ENCODE measurements at regions not wholly inside any gene's neighbourhood (a gene's known extent, or its start where the extent isn't known, plus 50 kb on each side); places are given as distances from the start of the nearest gene placed in this dataset.
"Not testable (repeated sequence)": the region's sequence is repeated elsewhere in the genome, so short reads cannot be mapped to it uniquely, and the experiment has no call there.

DNA sequence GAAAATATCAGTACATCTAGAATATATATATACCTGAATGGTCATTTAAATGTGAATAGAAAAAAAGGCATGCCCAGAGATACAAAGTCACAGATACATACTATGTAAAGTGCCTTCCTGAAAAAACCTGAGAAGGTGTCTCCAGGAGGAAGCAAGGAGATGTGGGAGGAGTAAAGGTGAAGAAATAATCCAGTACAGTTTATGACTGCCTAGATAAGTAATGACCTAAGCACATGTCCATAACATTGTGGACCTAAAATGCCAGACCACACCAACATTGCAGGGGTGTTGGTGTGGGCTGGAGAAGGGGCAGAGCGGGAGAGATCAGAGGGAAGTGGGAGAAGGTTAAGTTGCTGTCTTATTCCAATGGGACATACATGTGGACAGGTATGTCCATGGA lies 226.9 kb downstream of the ZNF621 start:
- ChIA-PET CTCF (no interaction called here), POLR2A (no interaction called here)
- Mint-ChIP-seq H3K4me1 (no peaks in the 10 kb centered on the region), H3K27me3 (peaks cover 5 to 28% of the 10 kb centered on the region in 2 donors), H3K27ac (no peak overlapping the region), H3K36me3 (no peaks in the 10 kb centered on the region), H3K4me3 (no peak overlapping the region), H3K9me3 (peaks cover 0 to 4% (median 0%) of the 10 kb centered on the region in 5 donors)
- Histone ChIP-seq H3K36me3 (ENCODE audit: insufficient read depth, low read length) (no peaks in the 10 kb centered on the region), H3K9me3 (ENCODE audit: low read length) (no peaks in the 10 kb centered on the region), H3K27ac (ENCODE audit: low read depth, low read length) (no peak overlapping the region), H3K4me3 (ENCODE audit: low read length) (no peak overlapping the region), H3K4me1 (ENCODE audit: insufficient read depth, low read length) (no peaks in the 10 kb centered on the region), H3K27me3 (ENCODE audit: insufficient read depth, low read length, poor library complexity, severe bottlenecking) (no peaks in the 10 kb centered on the region)
- no peak for DNase-seq

DNA sequence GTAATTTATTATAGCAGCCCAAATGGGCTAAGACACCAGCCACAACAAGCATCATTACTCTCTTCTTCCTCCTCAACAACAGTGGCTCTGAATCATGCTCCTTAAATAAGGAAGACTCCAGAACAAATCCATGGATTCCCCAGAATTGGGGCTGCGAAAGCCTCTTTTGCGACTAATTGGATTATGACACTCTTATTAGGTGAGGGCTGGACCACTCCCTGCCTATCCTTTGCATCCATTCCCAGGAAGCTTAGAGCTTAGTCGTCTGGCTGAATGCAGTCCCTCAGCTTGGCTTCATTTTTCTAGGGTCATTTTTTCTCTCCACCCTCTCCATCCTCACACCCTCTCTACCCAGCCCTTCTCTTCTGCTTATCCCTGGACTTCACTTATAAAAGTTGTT lies 227.7 kb downstream of the ZNF621 start:
- POLR2A ChIA-PET = no interaction called here
- H3K4me3 ChIP-seq (ENCODE audit: low read length) = no peak overlapping the region
- no peaks in the 10 kb centered on the region for H3K9me3 ChIP-seq (ENCODE audit: low read length)
- DNase-seq = no peak
- no peak overlapping the region for H3K4me3 Mint-ChIP-seq
- no peak overlapping the region for H3K27ac ChIP-seq (ENCODE audit: low read depth, low read length)
- no peaks in the 10 kb centered on the region for H3K4me1 ChIP-seq (ENCODE audit: insufficient read depth, low read length)
- H3K9me3 Mint-ChIP-seq = peaks cover 0 to 4% (median 0%) of the 10 kb centered on the region in 5 donors
- CTCF ChIA-PET = no interaction called here
- peaks cover 5 to 24% of the 10 kb centered on the region in 2 donors for H3K27me3 Mint-ChIP-seq
- H3K36me3 Mint-ChIP-seq = no peaks in the 10 kb centered on the region
- H3K27me3 ChIP-seq (ENCODE audit: insufficient read depth, low read length, poor library complexity, severe bottlenecking) = no peaks in the 10 kb centered on the region
- no peak overlapping the region for H3K27ac Mint-ChIP-seq
- no peaks in the 10 kb centered on the region for H3K4me1 Mint-ChIP-seq
- H3K36me3 ChIP-seq (ENCODE audit: insufficient read depth, low read length) = no peaks in the 10 kb centered on the region

- POLR2A ChIA-PET = no interaction called here
- no peaks in the 10 kb centered on the region for H3K36me3 ChIP-seq (ENCODE audit: insufficient read depth, low read length)
- CTCF ChIA-PET = no interaction called here
Observed at GRCh38 chr3:40753291-40753770, 228.6 kb downstream of the ZNF621 start.

DNA sequence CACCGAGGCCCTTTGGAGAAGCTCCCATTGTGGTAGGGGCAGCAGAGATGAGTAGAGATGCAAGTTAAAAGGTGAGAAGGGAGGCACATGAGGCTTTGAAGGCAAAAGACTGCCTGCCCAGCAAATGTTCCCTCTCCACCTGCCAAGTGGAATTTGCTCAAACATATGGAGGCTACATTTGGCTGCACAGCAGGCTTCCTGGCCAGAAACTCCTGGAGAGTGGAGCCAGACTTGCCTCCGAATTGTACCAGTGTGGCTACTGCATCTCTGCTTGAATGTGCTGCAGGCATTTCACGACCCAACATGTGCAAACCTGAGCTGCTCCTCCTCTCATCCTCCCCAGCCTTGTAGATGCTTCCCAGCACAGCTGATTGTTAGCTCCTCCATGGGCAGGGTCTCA lies 229.2 kb downstream of the ZNF621 start:
- CTCF ChIA-PET = no interaction called here
- no peak overlapping the region for H3K27ac Mint-ChIP-seq

More at GRCh38 chr3:40753291-40753770, 228.6 kb downstream of the ZNF621 start:
- no peak overlapping the region for H3K27ac Mint-ChIP-seq
- H3K9me3 ChIP-seq (ENCODE audit: low read length) = no peaks in the 10 kb centered on the region
- H3K4me3 ChIP-seq (ENCODE audit: low read length) = no peak overlapping the region
- H3K4me3 Mint-ChIP-seq = no peak overlapping the region
- no peaks in the 10 kb centered on the region for H3K4me1 ChIP-seq (ENCODE audit: insufficient read depth, low read length)
- peaks cover 3 to 16% of the 10 kb centered on the region in 2 donors for H3K27me3 Mint-ChIP-seq
- H3K36me3 Mint-ChIP-seq = no peaks in the 10 kb centered on the region
- H3K27ac ChIP-seq (ENCODE audit: low read depth, low read length) = no peak overlapping the region
- no peaks in the 10 kb centered on the region for H3K27me3 ChIP-seq (ENCODE audit: insufficient read depth, low read length, poor library complexity, severe bottlenecking)
- H3K9me3 Mint-ChIP-seq = peaks cover 0 to 4% (median 0%) of the 10 kb centered on the region in 5 donors
- no peaks in the 10 kb centered on the region for H3K4me1 Mint-ChIP-seq
- DNase-seq = no peak

GRCh38 chr3:40754994-40755393 lies 230.2 kb downstream of the ZNF621 start:
- Histone ChIP-seq H3K4me1 (ENCODE audit: insufficient read depth, low read length) (no peaks in the 10 kb centered on the region), H3K9me3 (ENCODE audit: low read length) (no peaks in the 10 kb centered on the region), H3K27ac (ENCODE audit: low read depth, low read length) (no peak overlapping the region), H3K4me3 (ENCODE audit: low read length) (no peak overlapping the region), H3K36me3 (ENCODE audit: insufficient read depth, low read length) (no peaks in the 10 kb centered on the region), H3K27me3 (ENCODE audit: insufficient read depth, low read length, poor library complexity, severe bottlenecking) (no peaks in the 10 kb centered on the region)
- H3K9me3 Mint-ChIP-seq = peaks cover 0 to 4% (median 0%) of the 10 kb centered on the region in 5 donors
- no peaks in the 10 kb centered on the region for H3K36me3 Mint-ChIP-seq
- no peak overlapping the region for H3K4me3 Mint-ChIP-seq
- H3K27ac Mint-ChIP-seq = no peak overlapping the region
- no peak for DNase-seq
- CTCF ChIA-PET = no interaction called here
- H3K27me3 Mint-ChIP-seq = peaks cover 3 to 12% of the 10 kb centered on the region in 2 donors
- H3K4me1 Mint-ChIP-seq = no peaks in the 10 kb centered on the region
- POLR2A ChIA-PET = no interaction called here

More for the DNA sequence above, 229.2 kb downstream of the ZNF621 start:
- peaks cover 0 to 4% (median 0%) of the 10 kb centered on the region in 5 donors for H3K9me3 Mint-ChIP-seq
- Histone ChIP-seq H3K9me3 (ENCODE audit: low read length) (no peaks in the 10 kb centered on the region), H3K27me3 (ENCODE audit: insufficient read depth, low read length, poor library complexity, severe bottlenecking) (no peaks in the 10 kb centered on the region), H3K36me3 (ENCODE audit: insufficient read depth, low read length) (no peaks in the 10 kb centered on the region), H3K4me3 (ENCODE audit: low read length) (no peak overlapping the region), H3K4me1 (ENCODE audit: insufficient read depth, low read length) (no peaks in the 10 kb centered on the region), H3K27ac (ENCODE audit: low read depth, low read length) (no peak overlapping the region)
- no peaks in the 10 kb centered on the region for H3K36me3 Mint-ChIP-seq
- POLR2A ChIA-PET = interaction anchor here (0.5 kb wide), 1 partner anchor 618 kb away, joined by 3 read pairs; no protein-coding TSS in a partner anchor
- H3K4me1 Mint-ChIP-seq = no peaks in the 10 kb centered on the region
- no peak for DNase-seq
- no peak overlapping the region for H3K4me3 Mint-ChIP-seq
- peaks cover 3 to 16% of the 10 kb centered on the region in 2 donors for H3K27me3 Mint-ChIP-seq

DNA sequence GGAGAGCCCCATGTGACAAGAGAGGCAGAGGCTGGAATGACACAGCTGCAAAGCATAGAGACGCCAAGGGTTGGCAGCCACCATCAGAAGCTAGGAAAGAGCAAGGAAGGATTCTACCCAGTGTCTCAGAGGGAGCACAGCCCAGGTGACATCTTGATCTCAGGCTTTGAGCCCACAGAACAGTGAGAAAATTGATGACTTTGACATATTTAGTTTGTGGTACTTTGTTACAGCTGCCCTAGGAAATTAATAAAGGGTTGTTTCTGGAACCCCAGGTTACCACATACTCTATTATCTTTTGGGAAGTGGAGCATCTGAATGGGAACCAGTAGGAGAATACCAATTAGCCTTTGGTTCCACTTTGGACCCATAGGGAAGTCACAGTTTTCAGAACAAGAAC lies 231.7 kb downstream of the ZNF621 start:
- CTCF ChIA-PET = no interaction called here
- H3K4me1 Mint-ChIP-seq = no peaks in the 10 kb centered on the region
- POLR2A ChIA-PET = no interaction called here
- H3K4me1 ChIP-seq (ENCODE audit: insufficient read depth, low read length) = no peaks in the 10 kb centered on the region
- H3K4me3 ChIP-seq (ENCODE audit: low read length) = no peak overlapping the region
- no peaks in the 10 kb centered on the region for H3K36me3 ChIP-seq (ENCODE audit: insufficient read depth, low read length)
- H3K4me3 Mint-ChIP-seq = no peak overlapping the region
- no peaks in the 10 kb centered on the region for H3K27me3 ChIP-seq (ENCODE audit: insufficient read depth, low read length, poor library complexity, severe bottlenecking)
- no peak overlapping the region for H3K27ac Mint-ChIP-seq
- no peaks in the 10 kb centered on the region for H3K9me3 ChIP-seq (ENCODE audit: low read length)
- peaks cover 0 to 12% of the 10 kb centered on the region in 2 donors for H3K27me3 Mint-ChIP-seq
- peaks cover 0 to 7% (median 3%) of the 10 kb centered on the region in 5 donors for H3K9me3 Mint-ChIP-seq
- H3K27ac ChIP-seq (ENCODE audit: low read depth, low read length) = no peak overlapping the region
- DNase-seq = no peak
- H3K36me3 Mint-ChIP-seq = no peaks in the 10 kb centered on the region

DNA sequence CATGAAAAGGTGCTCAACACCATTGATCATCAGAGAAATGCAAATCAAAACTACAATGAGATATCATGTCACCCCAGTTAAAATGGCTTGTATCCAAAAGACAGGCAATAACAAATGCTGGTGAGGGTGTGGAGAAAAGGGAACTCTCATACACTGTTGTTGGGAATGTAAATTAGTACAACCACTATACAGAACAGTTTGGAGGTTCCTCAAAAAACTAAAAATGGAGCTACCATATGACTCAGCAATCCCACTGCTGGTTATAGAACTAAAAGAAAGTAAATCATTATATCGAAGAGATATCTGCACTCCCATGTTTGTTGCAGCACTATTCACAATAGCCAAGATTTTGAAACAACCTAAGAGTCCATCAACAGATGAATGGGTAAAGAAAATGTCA lies 238.0 kb downstream of the ZNF621 start:
- H3K9me3 ChIP-seq (ENCODE audit: low read length); H3K4me1 Mint-ChIP-seq; H3K4me1 ChIP-seq (ENCODE audit: insufficient read depth, low read length); H3K36me3 Mint-ChIP-seq; H3K27me3 Mint-ChIP-seq; H3K4me3 Mint-ChIP-seq; H3K4me3 ChIP-seq (ENCODE audit: low read length); H3K27me3 ChIP-seq (ENCODE audit: insufficient read depth, low read length, poor library complexity, severe bottlenecking); H3K36me3 ChIP-seq (ENCODE audit: insufficient read depth, low read length); DNase-seq; CTCF ChIA-PET; H3K27ac Mint-ChIP-seq; POLR2A ChIA-PET; H3K9me3 Mint-ChIP-seq; H3K27ac ChIP-seq (ENCODE audit: low read depth, low read length): not testable (repeated sequence)

DNA sequence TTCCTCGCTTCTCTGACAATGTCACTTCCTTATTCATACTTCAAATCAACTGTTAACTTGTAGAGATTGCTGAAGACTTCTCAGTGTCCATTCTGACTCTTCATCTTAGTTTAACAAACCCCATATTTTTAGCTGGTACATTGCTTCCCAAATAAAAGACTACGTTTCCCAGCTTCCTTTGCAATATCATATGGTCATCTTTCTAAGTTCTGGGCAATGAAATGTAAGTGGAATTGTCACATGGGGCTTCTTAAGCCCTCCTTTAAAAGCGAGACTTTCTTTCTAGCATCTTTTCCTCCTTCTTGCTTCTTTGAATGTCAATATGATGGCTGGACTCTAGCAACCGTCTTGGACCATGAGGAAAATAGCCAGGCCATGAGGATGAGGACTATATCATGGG lies 239.0 kb downstream of the ZNF621 start:
- peaks cover 0 to 6% (median 2%) of the 10 kb centered on the region in 5 donors for H3K9me3 Mint-ChIP-seq
- POLR2A ChIA-PET = no interaction called here
- no peak overlapping the region for H3K27ac Mint-ChIP-seq

GRCh38 chr3:40764747-40765146 lies 240.0 kb downstream of the ZNF621 start:
- Histone ChIP-seq H3K4me3 (ENCODE audit: low read length) (no peak overlapping the region), H3K4me1 (ENCODE audit: insufficient read depth, low read length) (no peaks in the 10 kb centered on the region), H3K36me3 (ENCODE audit: insufficient read depth, low read length) (no peaks in the 10 kb centered on the region), H3K9me3 (ENCODE audit: low read length) (no peaks in the 10 kb centered on the region), H3K27ac (ENCODE audit: low read depth, low read length) (no peak overlapping the region), H3K27me3 (ENCODE audit: insufficient read depth, low read length, poor library complexity, severe bottlenecking) (no peaks in the 10 kb centered on the region)
- ChIA-PET CTCF (no interaction called here), POLR2A (no interaction called here)
- Mint-ChIP-seq H3K4me1 (no peaks in the 10 kb centered on the region), H3K9me3 (peaks cover 0 to 6% (median 2%) of the 10 kb centered on the region in 5 donors), H3K4me3 (no peak overlapping the region), H3K27ac (no peak overlapping the region), H3K36me3 (no peaks in the 10 kb centered on the region), H3K27me3 (peaks cover 3% of the 10 kb centered on the region in 2 donors)
- DNase-seq = no peak

More for the DNA sequence above, 239.0 kb downstream of the ZNF621 start:
- CTCF ChIA-PET = no interaction called here
- H3K9me3 ChIP-seq (ENCODE audit: low read length) = no peaks in the 10 kb centered on the region
- no peaks in the 10 kb centered on the region for H3K36me3 ChIP-seq (ENCODE audit: insufficient read depth, low read length)
- Mint-ChIP-seq H3K36me3 (no peaks in the 10 kb centered on the region), H3K4me3 (no peak overlapping the region), H3K4me1 (no peaks in the 10 kb centered on the region), H3K27me3 (peaks cover 3% of the 10 kb centered on the region in 2 donors)
- H3K27ac ChIP-seq (ENCODE audit: low read depth, low read length) = no peak overlapping the region
- H3K4me1 ChIP-seq (ENCODE audit: insufficient read depth, low read length) = no peaks in the 10 kb centered on the region
- H3K27me3 ChIP-seq (ENCODE audit: insufficient read depth, low read length, poor library complexity, severe bottlenecking) = no peaks in the 10 kb centered on the region
- DNase-seq = no peak
- no peak overlapping the region for H3K4me3 ChIP-seq (ENCODE audit: low read length)
